HK-2 (cell line): ENCODE measurements at regions not wholly inside any gene's neighbourhood (a gene's known extent, or its start where the extent isn't known, plus 50 kb on each side); places are given as distances from the start of the nearest gene placed in this dataset.

ENCODE experiments used
- DNase-seq: peaks from one replicate; pipeline ENCODE4 v3.0.0-alpha.2; 2018; ENCODE audit not compliant: unreplicated experiment

GRCh38 chr3:101172516-101172915 lies 147.9 kb downstream of the IMPG2 start:
- DNase-seq = no peak

GRCh38 chr3:101171681-101172191 lies 148.6 kb downstream of the IMPG2 start:
- DNase-seq = no peak

GRCh38 chr3:101170806-101171558 lies 149.4 kb downstream of the IMPG2 start:
- no peak for DNase-seq

- no peak for DNase-seq
Measured at GRCh38 chr3:101170062-101170771, 150.2 kb downstream of the IMPG2 start.

- no peak for DNase-seq
Measured at GRCh38 chr3:101169516-101169915, 150.9 kb downstream of the IMPG2 start.

GRCh38 chr3:101167376-101167775 lies 153.0 kb downstream of the IMPG2 start:
- no peak for DNase-seq

- no peak for DNase-seq
Measured at GRCh38 chr3:101166150-101166549, 154.2 kb downstream of the IMPG2 start.

GRCh38 chr3:101163554-101163953 lies 156.8 kb downstream of the IMPG2 start:
- no peak for DNase-seq

GRCh38 chr3:101159478-101159877 lies 160.9 kb downstream of the IMPG2 start:
- no peak for DNase-seq

- no peak for DNase-seq
Measured at GRCh38 chr3:101158374-101158773, 162.0 kb downstream of the IMPG2 start.

- no peak for DNase-seq
Measured at GRCh38 chr3:101156787-101157345, 163.5 kb downstream of the IMPG2 start.

- DNase-seq = no peak
Measured at GRCh38 chr3:101155825-101156224, 162.6 kb upstream of the ABI3BP start.

GRCh38 chr3:101154401-101154800 lies 161.2 kb upstream of the ABI3BP start:
- no peak for DNase-seq

- no peak for DNase-seq
Measured at GRCh38 chr3:101151286-101151913, 158.2 kb upstream of the ABI3BP start.

- DNase-seq = no peak
Measured at GRCh38 chr3:101150504-101150903, 157.3 kb upstream of the ABI3BP start.

- DNase-seq = no peak
Measured at GRCh38 chr3:101149707-101150106, 156.5 kb upstream of the ABI3BP start.

GRCh38 chr3:101149251-101149650 lies 156.0 kb upstream of the ABI3BP start:
- no peak for DNase-seq

GRCh38 chr3:101148001-101148400 lies 154.8 kb upstream of the ABI3BP start:
- DNase-seq = no peak

GRCh38 chr3:101146946-101147345 lies 153.7 kb upstream of the ABI3BP start:
- no peak for DNase-seq

GRCh38 chr3:101144105-101144504 lies 150.9 kb upstream of the ABI3BP start:
- no peak for DNase-seq

- DNase-seq = no peak
Measured at GRCh38 chr3:101143012-101143411, 149.8 kb upstream of the ABI3BP start.

- DNase-seq = no peak
Measured at GRCh38 chr3:101142160-101142559, 148.9 kb upstream of the ABI3BP start.
